SU-DHL-6 (cell line): ENCODE measurements at regions not wholly inside any gene's neighbourhood (a gene's known extent, or its start where the extent isn't known, plus 50 kb on each side); places are given as distances from the start of the nearest gene placed in this dataset.

Experiments
- H2AFZ ChIP-seq: fragments of 200-600 bp; sonication (generic); 2 replicates; pipeline ENCODE4 v1.6.1; 2014; ENCODE audit warnings: low read depth, mild to moderate bottlenecking, moderate library complexity, mixed read lengths, antibody characterized with exemption, low read length; ENCODE audit not compliant: severe bottlenecking
- H3F3A ChIP-seq: fragments of 200-600 bp; shearing (Covaris generic); 2 replicates; pipeline ENCODE4 v1.6.0; 2016; ENCODE audit warnings: antibody characterized with exemption, mild to moderate bottlenecking; ENCODE audit not compliant: insufficient read depth
- H3K27ac ChIP-seq: fragments of 200-600 bp; sonication (generic); 2 replicates; pipeline ENCODE4 v1.5.1; 2016; ENCODE audit warnings: low read depth, mild to moderate bottlenecking, low read length, moderate library complexity, mixed read lengths
- H3K27me3 ChIP-seq: fragments of 200-600 bp; sonication (generic), shearing (Covaris generic); 2 replicates; pipeline ENCODE4 v1.6.0; 2014; ENCODE audit warnings: mild to moderate bottlenecking, low read length
- H3K36me3 ChIP-seq: fragments of 200-600 bp; sonication (generic); 2 replicates; pipeline ENCODE4 v1.6.1; 2014; ENCODE audit warnings: mild to moderate bottlenecking, low read length, mixed read lengths
- H3K4me2 ChIP-seq: fragments of 300-600, 200-600 bp; shearing (Covaris generic), sonication (generic); 2 replicates; pipeline ENCODE4 v1.6.0; 2014; ENCODE audit warnings: low read length, low read depth, mild to moderate bottlenecking; ENCODE audit not compliant: poor library complexity, severe bottlenecking
- H3K4me3 ChIP-seq: fragments of 200-600 bp; sonication (generic); 2 replicates; pipeline ENCODE4 v1.5.1; 2014; ENCODE audit warnings: antibody characterized with exemption, low read length, mild to moderate bottlenecking, mixed read lengths; ENCODE audit not compliant: insufficient read depth, poor library complexity, severe bottlenecking
- H3K79me2 ChIP-seq: fragments of 200-600 bp; sonication (generic); 2 replicates; pipeline ENCODE4 v1.6.1; 2014; ENCODE audit warnings: mild to moderate bottlenecking, low read length, moderate library complexity; ENCODE audit not compliant: insufficient read depth
- H3K9ac ChIP-seq: fragments of 200-600 bp; sonication (generic); 2 replicates; pipeline ENCODE4 v1.7.0; 2014; ENCODE audit warnings: mild to moderate bottlenecking, low read length
- H3K9me2 ChIP-seq: fragments of 200-600 bp; sonication (generic); replicated peaks from 2 replicates; pipeline ENCODE4 v1.6.1; 2014; ENCODE audit warnings: low read length; ENCODE audit not compliant: insufficient read depth
- H3K9me3 ChIP-seq: fragments of 200-600 bp; sonication (generic); 2 replicates; pipeline ENCODE4 v1.6.1; 2014; ENCODE audit warnings: low read length, mixed read lengths; ENCODE audit not compliant: insufficient read depth
- H4K20me1 ChIP-seq: fragments of 200-600 bp; sonication (generic); 2 replicates; pipeline ENCODE4 v1.6.1; 2014; ENCODE audit warnings: low read depth, mild to moderate bottlenecking, antibody characterized with exemption, low read length, moderate library complexity, mixed read lengths
- EZH2phosphoT487 ChIP-seq: fragments of 200-600 bp; sonication (generic), shearing (Covaris generic); conservative IDR thresholded peaks from 2 replicates; pipeline ENCODE4 v1.6.1; 2018; ENCODE audit warnings: mild to moderate bottlenecking, antibody characterized with exemption, low read length, moderate library complexity, mixed read lengths
- TF ChIP-seq, protein P1 (sequence below): fragments of 200-600 bp; sonication (generic); IDR thresholded peaks from one replicate; pipeline ENCODE4 v1.5.1; 2017; ENCODE audit warnings: antibody characterized with exemption, mild to moderate bottlenecking, low read length, moderate library complexity; ENCODE audit not compliant: insufficient read depth, poor library complexity, severe bottlenecking

GRCh38 chr9:109710830-109711229 lies 69.2 kb upstream of the PALM2AKAP2 start:
- H3K27ac ChIP-seq, result no peak overlapping the region
- TF ChIP-seq EZH2phosphoT487, result no peak
- TF ChIP-seq, protein P1, sequence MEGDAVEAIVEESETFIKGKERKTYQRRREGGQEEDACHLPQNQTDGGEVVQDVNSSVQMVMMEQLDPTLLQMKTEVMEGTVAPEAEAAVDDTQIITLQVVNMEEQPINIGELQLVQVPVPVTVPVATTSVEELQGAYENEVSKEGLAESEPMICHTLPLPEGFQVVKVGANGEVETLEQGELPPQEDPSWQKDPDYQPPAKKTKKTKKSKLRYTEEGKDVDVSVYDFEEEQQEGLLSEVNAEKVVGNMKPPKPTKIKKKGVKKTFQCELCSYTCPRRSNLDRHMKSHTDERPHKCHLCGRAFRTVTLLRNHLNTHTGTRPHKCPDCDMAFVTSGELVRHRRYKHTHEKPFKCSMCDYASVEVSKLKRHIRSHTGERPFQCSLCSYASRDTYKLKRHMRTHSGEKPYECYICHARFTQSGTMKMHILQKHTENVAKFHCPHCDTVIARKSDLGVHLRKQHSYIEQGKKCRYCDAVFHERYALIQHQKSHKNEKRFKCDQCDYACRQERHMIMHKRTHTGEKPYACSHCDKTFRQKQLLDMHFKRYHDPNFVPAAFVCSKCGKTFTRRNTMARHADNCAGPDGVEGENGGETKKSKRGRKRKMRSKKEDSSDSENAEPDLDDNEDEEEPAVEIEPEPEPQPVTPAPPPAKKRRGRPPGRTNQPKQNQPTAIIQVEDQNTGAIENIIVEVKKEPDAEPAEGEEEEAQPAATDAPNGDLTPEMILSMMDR, result no peak

DNA sequence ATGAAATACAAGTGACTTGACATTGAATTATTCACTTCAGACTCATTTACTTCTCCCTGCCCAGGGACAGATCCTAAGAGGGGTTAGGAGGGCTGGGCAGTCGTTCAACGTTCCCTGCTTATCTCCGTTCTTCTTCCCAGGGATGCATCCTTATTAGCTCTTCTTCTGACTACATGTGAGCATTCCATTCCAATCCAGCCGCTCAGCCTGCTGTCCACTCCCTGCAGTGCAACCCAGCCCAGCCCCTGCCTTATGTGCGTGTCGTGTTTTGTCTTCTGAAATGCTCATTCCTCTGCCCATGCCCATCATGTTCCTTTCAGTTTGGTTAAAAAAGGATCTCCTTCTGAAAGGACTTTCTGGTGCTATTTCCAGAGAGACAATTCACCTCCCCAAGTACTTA lies 64.7 kb upstream of the PALM2AKAP2 start:
- Histone ChIP-seq H3K79me2 (no peaks in the 10 kb centered on the region), H3K9me3 (no peaks in the 10 kb centered on the region), H3K4me3 (no peak overlapping the region), H3K27ac (no peak overlapping the region), H4K20me1 (no peaks in the 10 kb centered on the region), H3K36me3 (no peaks in the 10 kb centered on the region), H3K9ac (no peak overlapping the region), H2AFZ (no peak overlapping the region), H3K27me3 (no peaks in the 10 kb centered on the region), H3F3A (no peaks in the 10 kb centered on the region), H3K9me2 (no peaks in the 10 kb centered on the region), H3K4me2 (no peak overlapping the region)
- TF ChIP-seq, protein P1, result no peak
- TF ChIP-seq EZH2phosphoT487, result no peak

More at GRCh38 chr9:109710830-109711229, 69.2 kb upstream of the PALM2AKAP2 start:
- Histone ChIP-seq H3F3A (no peaks in the 10 kb centered on the region), H4K20me1 (no peaks in the 10 kb centered on the region), H3K9ac (no peak overlapping the region), H3K9me2 (no peaks in the 10 kb centered on the region), H3K4me2 (no peak overlapping the region), H3K9me3 (no peaks in the 10 kb centered on the region), H3K27me3 (no peaks in the 10 kb centered on the region), H3K36me3 (no peaks in the 10 kb centered on the region), H3K79me2 (no peaks in the 10 kb centered on the region), H3K4me3 (no peak overlapping the region), H2AFZ (no peak overlapping the region)

- Histone ChIP-seq H3K79me2 (no peaks in the 10 kb centered on the region), H4K20me1 (no peaks in the 10 kb centered on the region), H3K9me3 (no peaks in the 10 kb centered on the region), H3K9me2 (no peaks in the 10 kb centered on the region), H3K27ac (no peak overlapping the region), H3K27me3 (no peaks in the 10 kb centered on the region), H2AFZ (no peak overlapping the region), H3K36me3 (no peaks in the 10 kb centered on the region), H3K4me2 (no peak overlapping the region), H3K9ac (no peak overlapping the region), H3K4me3 (no peak overlapping the region), H3F3A (no peaks in the 10 kb centered on the region)
- TF ChIP-seq, protein P1, result no peak
Measured at GRCh38 chr9:109716631-109717030, 63.4 kb upstream of the PALM2AKAP2 start.

DNA sequence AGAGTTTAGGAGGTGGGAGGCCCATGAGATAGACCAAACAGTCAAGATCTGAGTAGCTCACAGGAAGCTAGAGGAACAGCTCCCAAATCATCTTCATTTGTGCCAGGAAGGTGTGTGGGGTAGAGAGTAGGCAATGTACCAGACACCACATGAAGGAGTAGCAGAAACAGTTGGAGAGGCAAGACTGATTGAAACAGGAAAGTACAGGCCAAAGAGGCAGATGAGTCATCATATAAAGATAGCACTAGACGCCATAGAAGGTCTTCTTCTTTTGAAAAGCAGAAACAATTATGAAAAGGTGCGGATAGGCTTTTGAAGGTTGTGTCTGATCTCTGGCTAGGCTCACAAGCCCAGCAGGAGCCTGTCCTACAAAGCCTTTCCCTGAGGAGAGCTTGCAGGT lies 62.7 kb upstream of the PALM2AKAP2 start:
- no peak overlapping the region for H3K9ac ChIP-seq
- H3K4me2 ChIP-seq, result no peak overlapping the region
- H3K9me3 ChIP-seq, result no peaks in the 10 kb centered on the region
- H4K20me1 ChIP-seq, result no peaks in the 10 kb centered on the region
- no peaks in the 10 kb centered on the region for H3K27me3 ChIP-seq
- no peak overlapping the region for H3K27ac ChIP-seq
- no peak for TF ChIP-seq EZH2phosphoT487
- TF ChIP-seq, protein P1, result no peak
- no peak overlapping the region for H3K4me3 ChIP-seq
- H3K9me2 ChIP-seq, result no peaks in the 10 kb centered on the region
- H3F3A ChIP-seq, result no peaks in the 10 kb centered on the region
- no peaks in the 10 kb centered on the region for H3K79me2 ChIP-seq
- no peaks in the 10 kb centered on the region for H3K36me3 ChIP-seq
- H2AFZ ChIP-seq, result no peak overlapping the region
